ENCODE measurements at regions not wholly inside any gene's neighbourhood (a gene's known extent, or its start where the extent isn't known, plus 50 kb on each side); places are given as distances from the start of the nearest gene placed in this dataset.
"Not testable (repeated sequence)": the region's sequence is repeated elsewhere in the genome, so short reads cannot be mapped to it uniquely, and the experiment has no call there.

DNA sequence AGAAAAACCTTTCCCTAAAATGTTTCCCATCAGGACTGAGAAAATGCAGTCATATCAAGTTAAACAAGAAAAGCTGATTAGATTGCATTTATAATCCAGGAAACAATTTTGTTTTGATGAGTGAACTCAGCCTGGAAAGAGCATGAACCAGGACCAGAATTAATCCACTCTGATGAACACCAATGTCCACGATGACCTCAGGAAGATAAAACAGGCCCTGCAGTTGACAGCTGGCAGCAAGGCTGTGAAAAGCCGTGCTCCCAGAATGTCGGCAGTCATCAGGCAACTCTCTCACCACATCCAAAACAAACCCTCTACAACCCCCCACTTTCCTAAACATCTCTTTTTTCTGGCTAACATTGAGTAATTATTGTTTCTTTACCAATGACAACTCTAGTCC lies 74.0 kb upstream of the PROKR2 start:
- H3K4me2 ChIP-seq (ENCODE audit: control insufficient read depth, extremely low read depth, insufficient read depth, low read depth, low read length): no peak overlapping the region
- FAIRE-seq: no peak
- H3K9me1 ChIP-seq (ENCODE audit: control insufficient read depth, extremely low read depth, insufficient read depth, low read length): no peaks in the 10 kb centered on the region
- no peak overlapping the region for H3K9ac ChIP-seq (ENCODE audit: control insufficient read depth, extremely low read depth, insufficient read depth, low read length)
- H4K20me1 ChIP-seq (ENCODE audit: control insufficient read depth, extremely low read depth, insufficient read depth, low read length): no peaks in the 10 kb centered on the region
- no peaks in the 10 kb centered on the region for H3K36me3 ChIP-seq (ENCODE audit: control insufficient read depth in 2 of 2, extremely low read depth in 1 of 2, insufficient read depth in 2 of 2, low read length in 2 of 2)
- no peak for DNase-seq (ENCODE audit: low read depth, low spot score)
- H3K27ac ChIP-seq (ENCODE audit: control insufficient read depth, insufficient read depth, low read length): no peak overlapping the region
- H3K79me2 ChIP-seq (ENCODE audit: control insufficient read depth, insufficient read depth, low read length): no peaks in the 10 kb centered on the region
- no peak overlapping the region for H3K4me3 ChIP-seq (ENCODE audit: control insufficient read depth in 2 of 3, extremely low read depth in 1 of 3, insufficient read depth in 2 of 3, low read depth in 1 of 3, low read length in 3 of 3)
- H3K9me3 ChIP-seq (ENCODE audit: control insufficient read depth, low read depth, low read length): no peaks in the 10 kb centered on the region
- H2AFZ ChIP-seq (ENCODE audit: control insufficient read depth, low read length): no peak overlapping the region
- dilution Hi-C loops (cut with MboI; ENCODE audit: extremely low pct_ligation_motif_present, low sequenced_read_pairs): no loop called here
- TF ChIP-seq EZH2 (IDR thresholded peaks at IDR 0.05; ENCODE audit: low read length): no peak
- TF ChIP-seq CTCF (optimal IDR thresholded peaks at IDR 0.05 in 1 of 3, IDR thresholded peaks at IDR 0.05 in 1 of 3, conservative IDR thresholded peaks at IDR 0.05 in 1 of 3; ENCODE audit: extremely low read depth in 1 of 3, insufficient read depth in 2 of 3, low read length in 3 of 3): no peak
- no peaks in the 10 kb centered on the region for H3K27me3 ChIP-seq (ENCODE audit: control insufficient read depth, extremely low read depth, insufficient read depth, low read length)
- no peaks in the 10 kb centered on the region for H3K4me1 ChIP-seq (ENCODE audit: control insufficient read depth, extremely low read depth, insufficient read depth, low read length)

- H3K79me2 ChIP-seq (ENCODE audit: control insufficient read depth, insufficient read depth, low read length); DNase-seq (ENCODE audit: low read depth, low spot score); H3K9ac ChIP-seq (ENCODE audit: control insufficient read depth, extremely low read depth, insufficient read depth, low read length); dilution Hi-C loops (cut with MboI; ENCODE audit: extremely low pct_ligation_motif_present, low sequenced_read_pairs); H3K4me2 ChIP-seq (ENCODE audit: control insufficient read depth, extremely low read depth, insufficient read depth, low read depth, low read length); FAIRE-seq; H3K4me1 ChIP-seq (ENCODE audit: control insufficient read depth, extremely low read depth, insufficient read depth, low read length); H3K4me3 ChIP-seq (ENCODE audit: control insufficient read depth in 2 of 3, extremely low read depth in 1 of 3, insufficient read depth in 2 of 3, low read depth in 1 of 3, low read length in 3 of 3); H3K9me3 ChIP-seq (ENCODE audit: control insufficient read depth, low read depth, low read length); H3K9me1 ChIP-seq (ENCODE audit: control insufficient read depth, extremely low read depth, insufficient read depth, low read length); H2AFZ ChIP-seq (ENCODE audit: control insufficient read depth, low read length); H3K27ac ChIP-seq (ENCODE audit: control insufficient read depth, insufficient read depth, low read length); H3K36me3 ChIP-seq (ENCODE audit: control insufficient read depth in 2 of 2, extremely low read depth in 1 of 2, insufficient read depth in 2 of 2, low read length in 2 of 2); H3K27me3 ChIP-seq (ENCODE audit: control insufficient read depth, extremely low read depth, insufficient read depth, low read length); H4K20me1 ChIP-seq (ENCODE audit: control insufficient read depth, extremely low read depth, insufficient read depth, low read length): not testable (repeated sequence)
These were observed 70.1 kb upstream of the PROKR2 start for GRCh38 chr20:5386846-5387245.

DNA sequence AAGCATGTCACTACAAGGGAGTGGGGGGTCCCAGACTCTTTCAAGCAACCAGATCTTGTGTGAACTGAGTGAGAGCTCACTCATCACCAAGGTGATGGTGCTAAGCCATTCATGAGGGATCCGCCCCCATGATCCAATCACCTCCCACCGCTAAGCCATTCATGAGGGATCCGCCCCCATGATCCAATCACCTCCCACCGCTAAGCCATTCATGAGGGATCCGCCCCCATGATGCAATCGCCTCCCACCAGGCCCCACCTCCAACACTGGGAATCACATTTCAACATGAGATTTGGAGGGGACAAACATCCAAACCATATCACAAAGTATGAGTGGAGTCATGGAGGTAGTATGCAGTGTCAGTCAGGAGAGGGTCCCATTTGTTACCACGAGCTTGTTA lies 64.8 kb upstream of the PROKR2 start:
- H3K9me3 ChIP-seq (ENCODE audit: control insufficient read depth, low read depth, low read length); H3K4me1 ChIP-seq (ENCODE audit: control insufficient read depth, extremely low read depth, insufficient read depth, low read length); dilution Hi-C loops (cut with MboI; ENCODE audit: extremely low pct_ligation_motif_present, low sequenced_read_pairs); H3K79me2 ChIP-seq (ENCODE audit: control insufficient read depth, insufficient read depth, low read length); H3K36me3 ChIP-seq (ENCODE audit: control insufficient read depth in 2 of 2, extremely low read depth in 1 of 2, insufficient read depth in 2 of 2, low read length in 2 of 2); H3K9me1 ChIP-seq (ENCODE audit: control insufficient read depth, extremely low read depth, insufficient read depth, low read length); H3K4me2 ChIP-seq (ENCODE audit: control insufficient read depth, extremely low read depth, insufficient read depth, low read depth, low read length); H2AFZ ChIP-seq (ENCODE audit: control insufficient read depth, low read length); FAIRE-seq; H3K4me3 ChIP-seq (ENCODE audit: control insufficient read depth in 2 of 3, extremely low read depth in 1 of 3, insufficient read depth in 2 of 3, low read depth in 1 of 3, low read length in 3 of 3); H4K20me1 ChIP-seq (ENCODE audit: control insufficient read depth, extremely low read depth, insufficient read depth, low read length); DNase-seq (ENCODE audit: low read depth, low spot score); H3K9ac ChIP-seq (ENCODE audit: control insufficient read depth, extremely low read depth, insufficient read depth, low read length); H3K27ac ChIP-seq (ENCODE audit: control insufficient read depth, insufficient read depth, low read length); H3K27me3 ChIP-seq (ENCODE audit: control insufficient read depth, extremely low read depth, insufficient read depth, low read length): not testable (repeated sequence)

Data from keratinocyte (primary cell).